IMR-90 (cell line): ENCODE measurements at regions not wholly inside any gene's neighbourhood (a gene's known extent, or its start where the extent isn't known, plus 50 kb on each side); places are given as distances from the start of the nearest gene placed in this dataset.

Source experiments
- ATAC-seq: fragments of 200-7000 bp; cut with Tn5 transposase; 2 replicates; pipeline ENCODE4 v1.9.1; 2020; ENCODE audit warnings: low read depth, mild to moderate bottlenecking, moderate library complexity
- BruUV-seq: library from RNA; stranded (reverse); fragments of 400-500 nt; replicated peaks from 2 replicates; lab custom pipeline; 2021; lab: Mats Ljungman, UMichigan
- CTCF ChIA-PET: fragments of 300-600 bp; formaldehyde crosslinking; extraction: SDS; loops from one replicate; lab custom pipeline; 2021; ENCODE audit warnings: antibody characterized with exemption; lab: Yijun Ruan, JAX
- POLR2A ChIA-PET: fragments of 300-600 bp; sonication (Branson Sonifier 250); formaldehyde crosslinking; loops from one replicate; lab custom pipeline; 2022; ENCODE audit warnings: antibody characterized with exemption; ENCODE audit not compliant: unreplicated experiment; lab: Charles Lee
- DNase-seq: peaks from one replicate; pipeline ENCODE4 v3.0.0; 2013
- H2AFZ ChIP-seq: replicated peaks from 2 replicates; pipeline ENCODE3; 2013; ENCODE audit warnings: low read length, mild to moderate bottlenecking; ENCODE audit not compliant: poor library complexity
- H2AK5ac ChIP-seq: 2 replicates; pipeline ENCODE4 v1.6.1; 2013; ENCODE audit warnings: low read depth, low read length, inconsistent platforms
- H2AK9ac ChIP-seq: replicated peaks from 2 replicates; pipeline ENCODE3; 2013; ENCODE audit warnings: mild to moderate bottlenecking, low read depth, low read length, moderate library complexity; ENCODE audit not compliant: poor library complexity
- H2BK120ac ChIP-seq: 2 replicates; pipeline ENCODE4 v1.6.1; 2013; ENCODE audit warnings: low read depth, low read length, inconsistent platforms
- H2BK15ac ChIP-seq: 3 replicates; pipeline ENCODE4 v1.6.1; 2013; ENCODE audit warnings: low read depth, low read length, inconsistent platforms
- H2BK20ac ChIP-seq: 2 replicates; pipeline ENCODE4 v1.6.1; 2013; ENCODE audit warnings: low read depth, mild to moderate bottlenecking, inconsistent platforms, low read length, moderate library complexity
- H2BK5ac ChIP-seq: 2 replicates; pipeline ENCODE4 v1.6.1; 2013; ENCODE audit warnings: mild to moderate bottlenecking, low read depth, low read length, inconsistent platforms; ENCODE audit not compliant: poor library complexity, severe bottlenecking
- H3K14ac ChIP-seq: replicated peaks from 2 replicates; pipeline ENCODE4 v1.6.1; 2013; ENCODE audit warnings: low read depth, low read length, inconsistent platforms
- H3K18ac ChIP-seq: 2 replicates; pipeline ENCODE4 v1.6.1; 2013; ENCODE audit warnings: low read depth, low read length, control low read depth
- H3K23ac ChIP-seq: 2 replicates; pipeline ENCODE4 v1.6.1; 2013; ENCODE audit warnings: low read depth, low read length, inconsistent platforms
- H3K27ac ChIP-seq: 2 replicates; pipeline ENCODE4 v1.5.1; 2013; ENCODE audit warnings: mild to moderate bottlenecking, control low read depth, low read length; ENCODE audit not compliant: insufficient read depth
- H3K27me3 ChIP-seq: 2 replicates; pipeline ENCODE4 v1.6.1; 2013; ENCODE audit warnings: low read length; ENCODE audit not compliant: control insufficient read depth, insufficient read depth
- H3K36me3 ChIP-seq: 2 replicates; pipeline ENCODE4 v1.6.1; 2013; ENCODE audit warnings: low read length, mixed read lengths; ENCODE audit not compliant: control insufficient read depth, insufficient read depth
- H3K4ac ChIP-seq: 2 replicates; pipeline ENCODE4 v1.6.1; 2013; ENCODE audit warnings: low read depth, low read length, inconsistent platforms
- H3K4me1 ChIP-seq: 2 replicates; pipeline ENCODE4 v1.6.1; 2013; ENCODE audit warnings: low read length, mixed read lengths; ENCODE audit not compliant: control insufficient read depth, insufficient read depth
- H3K4me2 ChIP-seq: 2 replicates; pipeline ENCODE4 v1.6.1; 2013; ENCODE audit warnings: low read depth, mild to moderate bottlenecking, control low read depth, low read length, moderate library complexity
- H3K4me3 ChIP-seq: 2 replicates; pipeline ENCODE4 v1.5.1; 2013; ENCODE audit warnings: low read depth, mild to moderate bottlenecking, control low read depth, low read length, moderate library complexity; ENCODE audit not compliant: insufficient read depth
- H3K56ac ChIP-seq: 2 replicates; pipeline ENCODE4 v1.6.1; 2013; ENCODE audit warnings: low read length, inconsistent platforms; ENCODE audit not compliant: insufficient read depth; ENCODE audit errors: extremely low read depth
- H3K79me1 ChIP-seq, 2 experiments: 2 replicates each; pipeline ENCODE4 v1.6.1; 2013; ENCODE audit warnings: low read length in 2 of 2, inconsistent platforms in 1 of 2, low read depth in 1 of 2
- H3K9ac ChIP-seq: 2 replicates; pipeline ENCODE4 v1.6.1; 2013; ENCODE audit warnings: low read depth, low read length, control low read depth
- H3K9me1 ChIP-seq: 2 replicates; pipeline ENCODE4 v1.6.1; 2013; ENCODE audit warnings: low read length, inconsistent platforms; ENCODE audit not compliant: insufficient read depth
- H3K9me3 ChIP-seq: 2 replicates; pipeline ENCODE4 v1.6.1; 2013; ENCODE audit warnings: low read length; ENCODE audit not compliant: control insufficient read depth, insufficient read depth
- H4K20me1 ChIP-seq: 2 replicates; pipeline ENCODE4 v1.6.1; 2013; ENCODE audit warnings: low read length, inconsistent platforms; ENCODE audit not compliant: insufficient read depth
- H4K5ac ChIP-seq: 2 replicates; pipeline ENCODE4 v1.6.1; 2013; ENCODE audit warnings: mild to moderate bottlenecking, low read depth, low read length, control low read depth
- H4K8ac ChIP-seq, 2 experiments: 2 replicates each; pipeline ENCODE4 v1.6.1; 2013; ENCODE audit warnings: low read depth in 2 of 2, low read length in 2 of 2, control low read depth in 1 of 2, inconsistent platforms in 1 of 2
- H4K91ac ChIP-seq: 2 replicates; pipeline ENCODE4 v1.6.1; 2013; ENCODE audit warnings: low read depth, low read length, inconsistent platforms; ENCODE audit not compliant: insufficient read depth
- BHLHE40 ChIP-seq: fragments of 150-350 bp; IDR thresholded peaks from 2 replicates; pipeline ENCODE4 v1.6.1; 2016; ENCODE audit warnings: mild to moderate bottlenecking, low read depth, low read length
- CHD1 ChIP-seq: IDR thresholded peaks from 2 replicates; pipeline ENCODE4 v1.6.1; 2012; ENCODE audit warnings: low read depth, low read length, improper control_type of control experiment
- FOS ChIP-seq: fragments of 150-350 bp; IDR thresholded peaks from 2 replicates; pipeline ENCODE4 v1.6.1; 2016; ENCODE audit warnings: low read depth, low read length
- MAZ ChIP-seq: IDR thresholded peaks from 2 replicates; pipeline ENCODE4 v1.6.1; 2012; ENCODE audit warnings: low read depth, mild to moderate bottlenecking, low read length, improper control_type of control experiment, moderate library complexity, borderline replicate concordance
- RCOR1 ChIP-seq: IDR thresholded peaks from 2 replicates; pipeline ENCODE4 v1.6.1; 2012; ENCODE audit warnings: mild to moderate bottlenecking, low read length, improper control_type of control experiment; ENCODE audit not compliant: insufficient replicate concordance
- RFX5 ChIP-seq: IDR thresholded peaks from 2 replicates; pipeline ENCODE4 v1.8.0; 2012; ENCODE audit warnings: low read depth, mild to moderate bottlenecking, low read length, moderate library complexity
- SMC3 ChIP-seq: fragments of 150-350 bp; IDR thresholded peaks from 2 replicates; pipeline ENCODE4 v1.6.1; 2016; ENCODE audit warnings: low read depth, mild to moderate bottlenecking, antibody characterized with exemption, low read length, moderate library complexity
- WGBS, 2 experiments: methylation state at CpG; one replicate each; pipeline versions ENCODE4 v1.1.5 to v1.1.7; 2013; ENCODE audit warnings: missing lambda C conversion rate in 2 of 2; ENCODE audit not compliant: insufficient read length in 1 of 2; ENCODE audit errors: extremely low coverage in 2 of 2; 5-methylcytosine and 5-hydroxymethylcytosine counted together
- dilution Hi-C: fragments of 300-500 bp; cut with HindIII; formaldehyde crosslinking; loops from one replicate; pipeline ENCODE4 v1.14.3; 2018; ENCODE audit warnings: low sequenced_read_pairs; ENCODE audit not compliant: unreplicated experiment
- in situ Hi-C: fragments of 300-500 bp; cut with MboI; formaldehyde crosslinking; loops from 3 replicates; pipeline ENCODE4 v1.14.3; 2019; ENCODE audit warnings: low sequenced_read_pairs, inconsistent platforms, mixed read lengths
- intact Hi-C: fragments of 100-400 bp; cut with micrococcal nuclease; formaldehyde crosslinking; loops from 2 replicates; pipeline ENCODE4 v1.10.0; 2022
- TF ChIP-seq, protein P1 (sequence below): fragments of 150-350 bp; IDR thresholded peaks from 2 replicates; pipeline ENCODE4 v1.6.1; 2016; ENCODE audit warnings: low read depth, mild to moderate bottlenecking, low read length, moderate library complexity, borderline replicate concordance
- TF ChIP-seq, protein P2 (sequence below): fragments of 150-350 bp; IDR thresholded peaks from 2 replicates; pipeline ENCODE4 v1.6.1; 2017; ENCODE audit warnings: mild to moderate bottlenecking, antibody characterized with exemption, low read length, low read depth

DNA sequence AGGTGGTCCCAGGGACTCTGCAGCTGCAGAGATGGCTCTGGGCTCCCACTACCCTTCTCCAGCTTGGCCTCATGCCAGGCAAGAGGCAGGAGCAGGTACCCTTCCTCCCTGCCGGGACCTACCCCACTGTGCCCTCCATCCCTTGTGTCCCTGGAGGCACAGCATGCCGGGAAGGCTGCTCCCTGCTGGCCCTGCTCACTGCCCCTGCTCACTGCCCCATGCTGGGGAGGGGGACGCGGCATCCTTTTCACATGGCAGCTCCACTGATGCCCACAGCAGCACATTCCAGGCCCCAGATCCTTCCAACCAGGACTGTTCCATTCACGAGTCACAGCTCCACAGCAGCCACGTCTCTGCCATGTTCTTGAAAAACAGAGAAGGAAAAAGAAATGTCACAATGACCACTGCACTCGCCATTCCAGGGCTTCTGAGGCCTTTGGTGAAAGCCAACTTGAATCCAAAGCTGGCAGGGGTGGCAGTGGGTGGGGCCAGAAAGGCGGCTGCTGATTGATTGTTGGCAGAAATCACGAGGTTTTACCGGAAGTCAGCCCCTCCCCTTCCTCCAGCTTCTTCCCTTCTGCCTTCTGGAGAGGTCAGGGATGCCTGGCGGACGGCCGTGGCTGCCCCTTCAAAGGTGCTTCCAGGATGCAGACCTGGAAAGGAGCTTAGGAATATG is 268.0 kb downstream of the CYP26B1 start:
- BruUV-seq: no TSS peak
- no peak overlapping the region for H3K9ac ChIP-seq
- H3K27ac ChIP-seq: no peak overlapping the region
- H2BK5ac ChIP-seq: peak overlapping the region; percentile 43
- peak overlapping the region; percentile 87; the same call in 1 of the 2 replicates for H3K18ac ChIP-seq
- in situ Hi-C loops: no loop called here
- H3K4me3 ChIP-seq: no peak overlapping the region
- ATAC-seq (no peak), DNase-seq (no peak)
- H3K23ac ChIP-seq: no peak overlapping the region
- H2BK15ac ChIP-seq: 0 out of 3 replicates have a peak overlapping the region, but pooled peaks have one; percentile 77
- peaks cover 31% of the 10 kb centered on the region for H3K4me1 ChIP-seq
- peak overlapping the region; percentile 32; the same call in 1 of the 2 replicates for H3K14ac ChIP-seq
- H3K9me1 ChIP-seq: peaks cover 12% of the 10 kb centered on the region
- H3K4me2 ChIP-seq: no peak overlapping the region
- H3K4ac ChIP-seq: peak overlapping the region; percentile 51; the same call in 1 of the 2 replicates
- H2BK120ac ChIP-seq: peak overlapping the region; percentile 75; the same call in 1 of the 2 replicates
- no peak overlapping the region for H3K56ac ChIP-seq
- ChIA-PET CTCF (interaction anchor here (0.7 to 1.5 kb wide), 2 partner anchors 15 to 115 kb away, joined by 3 to 5 read pairs; no protein-coding TSS in a partner anchor), POLR2A (no interaction called here)
- no peak overlapping the region for H2AK9ac ChIP-seq
- peak overlapping the region; percentile 79 for H2BK20ac ChIP-seq
- H3K27me3 ChIP-seq: peaks cover 6% of the 10 kb centered on the region
- peak overlapping the region in 1 of 2 experiments; percentile 67; a peak in 2 of 4 replicates for H4K8ac ChIP-seq
- H4K20me1 ChIP-seq: no peaks in the 10 kb centered on the region
- H2AK5ac ChIP-seq: no peak overlapping the region; the same call in 1 of the 2 replicates
- H4K5ac ChIP-seq: peak overlapping the region; percentile 13; the same call in 1 of the 2 replicates
- no peak overlapping the region; the same call in 1 of the 2 replicates for H4K91ac ChIP-seq
- dilution Hi-C loops: no loop called here
- H3K36me3 ChIP-seq: no peaks in the 10 kb centered on the region
- H3K79me1 ChIP-seq: no peaks in the 10 kb centered on the region
- peaks cover 3% of the 10 kb centered on the region for H3K9me3 ChIP-seq
- WGBS, 2 experiments: 80% methylated on average over 2 of the region's 13 CpGs; no CpG with 5 or more reads in 1 of the 2 experiments
- H2AFZ ChIP-seq: no peak overlapping the region
- TF ChIP-seq MAZ (no peak), BHLHE40 (no peak), RCOR1 (no peak), CHD1 (no peak), FOS (no peak), SMC3 (no peak), RFX5 (no peak)
- TF ChIP-seq, protein P1, sequence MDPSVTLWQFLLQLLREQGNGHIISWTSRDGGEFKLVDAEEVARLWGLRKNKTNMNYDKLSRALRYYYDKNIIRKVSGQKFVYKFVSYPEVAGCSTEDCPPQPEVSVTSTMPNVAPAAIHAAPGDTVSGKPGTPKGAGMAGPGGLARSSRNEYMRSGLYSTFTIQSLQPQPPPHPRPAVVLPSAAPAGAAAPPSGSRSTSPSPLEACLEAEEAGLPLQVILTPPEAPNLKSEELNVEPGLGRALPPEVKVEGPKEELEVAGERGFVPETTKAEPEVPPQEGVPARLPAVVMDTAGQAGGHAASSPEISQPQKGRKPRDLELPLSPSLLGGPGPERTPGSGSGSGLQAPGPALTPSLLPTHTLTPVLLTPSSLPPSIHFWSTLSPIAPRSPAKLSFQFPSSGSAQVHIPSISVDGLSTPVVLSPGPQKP: no peak
- TF ChIP-seq, protein P2, sequence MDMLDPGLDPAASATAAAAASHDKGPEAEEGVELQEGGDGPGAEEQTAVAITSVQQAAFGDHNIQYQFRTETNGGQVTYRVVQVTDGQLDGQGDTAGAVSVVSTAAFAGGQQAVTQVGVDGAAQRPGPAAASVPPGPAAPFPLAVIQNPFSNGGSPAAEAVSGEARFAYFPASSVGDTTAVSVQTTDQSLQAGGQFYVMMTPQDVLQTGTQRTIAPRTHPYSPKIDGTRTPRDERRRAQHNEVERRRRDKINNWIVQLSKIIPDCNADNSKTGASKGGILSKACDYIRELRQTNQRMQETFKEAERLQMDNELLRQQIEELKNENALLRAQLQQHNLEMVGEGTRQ: no peak
- intact Hi-C loops: no loop called here
